Thoracic aorta (tissue), 2 donors: ENCODE measurements at regions not wholly inside any gene's neighbourhood (a gene's known extent, or its start where the extent isn't known, plus 50 kb on each side); places are given as distances from the start of the nearest gene placed in this dataset.
"Not testable (repeated sequence)": the region's sequence is repeated elsewhere in the genome, so short reads cannot be mapped to it uniquely, and the experiment has no call there.

Source experiments
- ATAC-seq: fragments of 150-250 bp; one replicate; pipeline ENCODE4 v1.8.0; 2017; ENCODE audit warnings: low read depth; ENCODE audit not compliant: insufficient number of reproducible peaks, low FRiP score
- DNase-seq: peaks from one replicate; pipeline ENCODE4 v3.0.0-alpha.2; 2020; ENCODE audit warnings: low spot score
- H3K27ac ChIP-seq, 2 donors: fragments of 200-600 bp; sonication (generic); 1 replicate in 1 of 2; 2 replicates in 1 of 2; pipeline ENCODE4 v1.5.1; 2016; ENCODE audit warnings: mild to moderate bottlenecking in 2 of 2, moderate library complexity in 2 of 2
- H3K27me3 ChIP-seq: fragments of 200-600 bp; sonication (generic); replicated peaks from 2 replicates; pipeline ENCODE4 v1.6.0; 2016; ENCODE audit warnings: mild to moderate bottlenecking; ENCODE audit not compliant: insufficient read depth
- H3K36me3 ChIP-seq: fragments of 200-600 bp; sonication (generic); one replicate; pipeline ENCODE4 v1.5.1; 2016
- H3K4me1 ChIP-seq, 2 donors: fragments of 200-600 bp; sonication (generic); 1 replicate in 1 of 2; 2 replicates in 1 of 2; pipeline versions ENCODE4 v1.5.1 to v1.6.0; 2016; ENCODE audit warnings: low read depth in 2 of 2, mild to moderate bottlenecking in 1 of 2; ENCODE audit not compliant: control insufficient read depth in 1 of 2
- H3K4me3 ChIP-seq: fragments of 200-600 bp; sonication (generic); 2 replicates; pipeline ENCODE4 v1.5.1; 2016; ENCODE audit warnings: mild to moderate bottlenecking
- H3K9me3 ChIP-seq: fragments of 200-600 bp; sonication (generic); 2 replicates; pipeline ENCODE4 v1.5.1; 2016
- CTCF ChIP-seq: fragments of 200-600 bp; sonication (generic); IDR thresholded peaks from one replicate; pipeline ENCODE4 v1.5.1; 2019; ENCODE audit warnings: antibody characterized with exemption

DNA sequence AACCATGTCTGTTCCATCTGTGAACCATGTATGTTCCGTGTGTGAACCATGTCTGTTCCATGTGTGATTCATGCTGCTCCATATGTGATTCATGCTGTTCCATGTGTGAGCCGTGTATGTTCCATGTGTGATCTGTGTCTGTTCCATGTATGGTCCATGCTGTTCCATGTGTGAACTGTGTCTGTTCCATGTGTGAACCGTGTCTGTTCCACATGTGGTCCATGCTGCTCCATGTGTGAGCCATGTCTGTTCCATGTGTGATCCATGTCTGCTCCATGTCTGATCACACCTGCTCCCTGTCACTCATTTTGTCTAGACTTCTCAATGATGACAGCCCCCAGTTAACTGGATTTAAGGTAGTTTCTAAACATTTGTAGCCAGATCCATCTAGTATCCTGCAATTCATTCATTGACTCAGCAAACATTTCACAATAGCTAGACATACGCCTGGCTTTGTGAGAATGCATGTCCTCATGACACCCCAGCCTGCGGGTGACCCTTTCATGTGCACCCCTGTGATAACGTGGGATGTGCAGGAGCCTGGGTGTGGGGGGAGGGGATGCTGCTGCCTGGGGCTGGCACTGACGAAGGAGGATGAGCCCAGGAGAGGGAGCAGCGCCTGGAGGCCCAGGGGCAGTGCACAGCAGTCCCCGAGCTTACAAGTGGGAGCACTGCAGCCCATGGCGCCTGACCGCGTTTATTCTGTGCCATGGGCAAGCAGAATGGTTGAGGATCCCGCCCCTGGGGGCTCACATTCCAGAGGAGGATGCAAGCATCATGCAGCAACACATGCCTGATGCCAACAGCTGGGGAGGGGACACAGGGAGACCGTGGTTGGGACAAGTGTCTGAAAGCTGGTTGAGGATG, 74.1 kb upstream of the METTL9 start:
- H3K27me3 ChIP-seq, DNase-seq, H3K27ac ChIP-seq, ATAC-seq, H3K4me1 ChIP-seq, H3K4me3 ChIP-seq, H3K9me3 ChIP-seq, H3K36me3 ChIP-seq: not testable (repeated sequence)

- H3K9me3 ChIP-seq, DNase-seq, ATAC-seq: not testable (repeated sequence)
Measured at GRCh38 chr16:21525956-21526922, 73.1 kb upstream of the METTL9 start.

GRCh38 chr16:21526923-21527807, 72.2 kb upstream of the METTL9 start:
- Histone ChIP-seq H3K36me3 (no peaks in the 10 kb centered on the region), H3K27me3 (no peaks in the 10 kb centered on the region), H3K9me3 (no peaks in the 10 kb centered on the region), H3K4me1 (no peaks in the 10 kb centered on the region), H3K4me3 (no peak overlapping the region), H3K27ac (no peak overlapping the region)
- no peak for TF ChIP-seq CTCF
- no peak for ATAC-seq
- DNase-seq = no peak

More at GRCh38 chr16:21525956-21526922, 73.1 kb upstream of the METTL9 start:
- not testable (repeated sequence) for H3K27me3 ChIP-seq, H3K27ac ChIP-seq, H3K36me3 ChIP-seq, H3K4me1 ChIP-seq, H3K4me3 ChIP-seq

DNA sequence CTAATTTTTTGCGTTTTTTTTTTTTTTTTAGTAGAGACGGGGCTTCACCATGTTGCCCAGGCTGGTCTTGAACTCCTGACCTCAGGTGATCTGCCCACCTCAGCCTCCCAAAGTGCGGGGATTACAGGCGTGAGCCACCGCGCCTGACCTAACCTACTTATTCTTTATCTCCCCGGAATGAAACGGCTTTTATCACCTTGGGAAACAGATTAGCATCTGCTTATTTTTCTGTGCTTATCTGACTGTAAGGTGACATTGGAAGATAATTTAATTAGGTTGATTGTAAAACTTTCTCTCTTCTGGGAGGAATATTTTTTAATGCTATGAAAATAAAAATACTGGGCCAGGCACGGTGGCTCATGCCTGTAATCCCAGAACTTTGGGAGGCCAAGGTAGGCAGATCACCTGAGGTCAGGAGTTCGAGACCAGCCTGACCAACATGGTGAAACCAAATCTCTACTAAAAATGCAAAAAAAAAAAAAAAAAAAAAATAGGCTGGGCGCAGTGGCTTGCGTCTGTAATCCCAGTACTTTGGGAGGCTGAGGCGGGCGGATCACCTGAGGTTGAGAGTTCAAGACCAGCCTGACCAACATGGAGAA, 70.2 kb upstream of the METTL9 start:
- H3K36me3 ChIP-seq, H3K27me3 ChIP-seq, H3K4me3 ChIP-seq: not testable (repeated sequence)

DNA sequence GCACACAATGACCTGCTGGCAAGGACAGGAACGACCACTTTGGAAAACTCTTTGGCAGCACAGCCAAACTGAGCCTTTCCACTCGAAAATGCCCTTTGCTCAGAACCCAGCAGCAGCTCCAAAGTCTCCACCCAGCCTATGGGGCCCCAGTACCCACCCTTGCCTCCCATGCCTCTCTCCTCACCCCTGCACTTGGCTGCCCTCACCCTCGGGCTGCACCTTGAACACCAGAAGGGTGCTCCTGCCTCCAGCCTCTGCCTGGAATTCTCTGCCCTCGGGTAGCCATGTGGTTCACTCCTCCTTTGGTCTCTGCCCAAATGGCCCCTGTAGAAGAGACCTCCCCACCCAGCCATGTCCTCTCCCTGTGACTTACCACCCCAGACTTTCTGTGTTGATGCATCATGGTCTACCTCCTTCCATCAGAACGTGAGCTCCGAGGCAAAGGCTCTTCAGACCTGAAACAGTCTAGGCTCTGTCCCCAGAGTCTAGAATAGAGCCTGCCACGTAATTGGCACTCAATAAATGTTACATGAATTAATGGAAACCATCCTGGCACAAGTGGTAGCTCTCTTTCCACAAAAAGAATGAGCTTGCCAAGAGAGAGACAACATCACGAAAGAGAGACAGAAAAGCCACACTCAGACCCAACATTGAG, 68.5 kb upstream of the METTL9 start:
- not testable (repeated sequence) for H3K27me3 ChIP-seq, H3K9me3 ChIP-seq, DNase-seq, H3K4me1 ChIP-seq, H3K27ac ChIP-seq, H3K36me3 ChIP-seq, ATAC-seq, H3K4me3 ChIP-seq

More for the DNA sequence above, 70.2 kb upstream of the METTL9 start:
- DNase-seq, H3K9me3 ChIP-seq, H3K4me1 ChIP-seq, ATAC-seq, H3K27ac ChIP-seq: not testable (repeated sequence)

- H3K9me3 ChIP-seq, H3K27me3 ChIP-seq, H3K27ac ChIP-seq, H3K4me1 ChIP-seq, DNase-seq, ATAC-seq, H3K4me3 ChIP-seq, H3K36me3 ChIP-seq: not testable (repeated sequence)
Measured at GRCh38 chr16:21532996-21533395, 66.4 kb upstream of the METTL9 start.

DNA sequence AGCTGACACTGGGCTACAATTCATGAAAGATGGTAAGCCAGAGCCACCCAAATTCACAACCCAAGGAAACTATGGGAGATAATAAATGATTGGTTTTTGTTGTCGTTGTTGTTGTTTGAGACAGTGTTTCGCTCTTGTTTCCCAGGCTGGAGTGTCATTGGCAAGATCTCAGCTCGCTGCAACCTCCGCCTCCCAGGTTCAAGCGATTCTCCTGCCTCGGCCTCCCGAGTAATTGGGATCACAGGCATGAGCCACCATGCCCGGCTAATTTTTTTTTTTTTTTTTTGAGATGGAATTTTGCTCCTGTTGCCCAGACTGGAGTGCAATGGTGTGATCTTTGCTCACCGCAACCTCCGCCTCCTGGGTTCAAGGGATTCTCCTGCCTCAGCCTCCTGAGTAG, 65.9 kb upstream of the METTL9 start:
- H3K27me3 ChIP-seq, DNase-seq, H3K4me1 ChIP-seq, H3K36me3 ChIP-seq, H3K4me3 ChIP-seq, H3K27ac ChIP-seq, H3K9me3 ChIP-seq, ATAC-seq: not testable (repeated sequence)

DNA sequence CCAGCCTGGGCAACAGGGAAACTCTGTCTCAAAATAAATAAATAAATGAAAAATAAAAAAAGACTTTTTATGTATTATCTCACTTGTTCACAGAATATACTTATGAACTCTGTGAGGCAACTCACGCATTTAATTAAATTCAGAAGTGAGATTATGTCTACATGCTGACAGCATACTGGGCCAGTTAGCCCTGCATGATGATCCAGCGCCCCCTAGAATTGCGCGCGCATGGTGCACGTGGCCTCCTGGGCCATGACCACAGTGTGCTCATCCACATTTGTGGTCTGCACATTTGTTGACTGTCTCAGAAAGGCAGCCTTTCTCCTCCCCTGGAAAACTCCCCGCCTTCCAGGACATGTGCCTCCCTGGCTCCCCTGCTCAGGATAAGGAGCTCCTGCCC, 64.8 kb upstream of the METTL9 start:
- H3K27me3 ChIP-seq, H3K36me3 ChIP-seq, H3K9me3 ChIP-seq, DNase-seq, H3K27ac ChIP-seq, H3K4me3 ChIP-seq, ATAC-seq: not testable (repeated sequence)
- H3K4me1 ChIP-seq = peaks cover 11 to 12% of the 10 kb centered on the region in 2 donors

- not testable (repeated sequence) for H3K27ac ChIP-seq, DNase-seq, H3K4me3 ChIP-seq, H3K36me3 ChIP-seq, ATAC-seq, H3K9me3 ChIP-seq, H3K27me3 ChIP-seq
- H3K4me1 ChIP-seq = peaks cover 12 to 14% of the 10 kb centered on the region in 2 donors
Measured at GRCh38 chr16:21535201-21535600, 64.2 kb upstream of the METTL9 start.

- H3K36me3 ChIP-seq, H3K27me3 ChIP-seq, H3K4me3 ChIP-seq, H3K9me3 ChIP-seq, H3K27ac ChIP-seq, DNase-seq, ATAC-seq: not testable (repeated sequence)
- peaks cover 12 to 21% of the 10 kb centered on the region in 2 donors for H3K4me1 ChIP-seq
Measured at GRCh38 chr16:21536740-21537139, 62.6 kb upstream of the METTL9 start.
